Body of pancreas (tissue), 4 donors: ENCODE measurements at regions not wholly inside any gene's neighbourhood (a gene's known extent, or its start where the extent isn't known, plus 50 kb on each side); places are given as distances from the start of the nearest gene placed in this dataset.

Source experiments
- ATAC-seq: fragments of 150-250 bp; one replicate; pipeline ENCODE4 v1.9.1; 2016
- DNase-seq, 4 donors: peaks; one replicate each; pipeline ENCODE4 v3.0.0-alpha.2; 2019
- H3K27ac ChIP-seq, 4 donors: fragments of 200-600 bp; sonication (generic); 1 replicate in 3 of 4; 2 replicates in 1 of 4; pipeline versions ENCODE4 v1.5.1 to v1.6.1; 2016 to 2019; ENCODE audit warnings: mild to moderate bottlenecking in 1 of 4, mixed read lengths in 1 of 4, moderate library complexity in 1 of 4
- H3K27me3 ChIP-seq, 2 donors: fragments of 200-600 bp; sonication (generic); one replicate each; pipeline ENCODE4 v1.6.0; 2016; ENCODE audit warnings: mild to moderate bottlenecking in 1 of 2
- H3K36me3 ChIP-seq, 2 donors: fragments of 200-600 bp; sonication (generic); replicated peaks in 1 of 2; 2 replicates each; pipeline ENCODE4 v1.5.1; 2016; ENCODE audit warnings: low read depth in 2 of 2; ENCODE audit not compliant: insufficient read depth in 1 of 2
- H3K4me1 ChIP-seq: fragments of 200-600 bp; sonication (generic); one replicate; pipeline ENCODE4 v1.6.0; 2016
- H3K4me3 ChIP-seq, 2 donors: fragments of 200-600 bp; sonication (generic); 1 replicate in 1 of 2; 2 replicates in 1 of 2; pipeline ENCODE4 v1.5.1; 2016 to 2019
- H3K9me3 ChIP-seq, 3 donors: fragments of 200-600 bp; sonication (generic); 1 replicate in 2 of 3; 2 replicates in 1 of 3; pipeline ENCODE4 v1.5.1; 2016
- CTCF ChIP-seq, 7 experiments: fragments of 450-650 bp in 4 of 7; fragments of 200-600 bp in 3 of 7; sonication (generic) in 3 of 7; IDR thresholded peaks; one replicate each; pipeline ENCODE4 v1.5.1; 2016 to 2019; ENCODE audit warnings: antibody characterized with exemption in 7 of 7
- POLR2A ChIP-seq, 3 donors: fragments of 450-650 bp; IDR thresholded peaks; one replicate each; pipeline ENCODE4 v1.6.1; 2016; ENCODE audit warnings: antibody characterized with exemption in 3 of 3, mild to moderate bottlenecking in 2 of 3
- WGBS, 2 donors: methylation state at CpG; one replicate each; pipeline ENCODE4 v1.1.5; 2017; 5-methylcytosine and 5-hydroxymethylcytosine counted together
- intact Hi-C: fragments of 100-400 bp; cut with DNase I; formaldehyde crosslinking; loops from one replicate; pipeline ENCODE4 v1.15.1; 2023

GRCh38 chr3:86562090-86562489 lies 428.9 kb downstream of the VGLL3 start:
- intact Hi-C loops: no loop called here
- TF ChIP-seq POLR2A (IDR thresholded peaks at IDR 0.05) (no peak), CTCF (IDR thresholded peaks at IDR 0.05) (no peak)
- Histone ChIP-seq H3K4me3 (no peak overlapping the region), H3K27ac (no peak overlapping the region), H3K36me3 (no peaks in the 10 kb centered on the region), H3K4me1 (no peaks in the 10 kb centered on the region), H3K9me3 (no peaks in the 10 kb centered on the region), H3K27me3 (no peaks in the 10 kb centered on the region)
- DNase-seq: no peak
- no peak for ATAC-seq
- WGBS, 2 donors: 27 to 32% methylated on average over 1 of the region's 1 CpG

DNA sequence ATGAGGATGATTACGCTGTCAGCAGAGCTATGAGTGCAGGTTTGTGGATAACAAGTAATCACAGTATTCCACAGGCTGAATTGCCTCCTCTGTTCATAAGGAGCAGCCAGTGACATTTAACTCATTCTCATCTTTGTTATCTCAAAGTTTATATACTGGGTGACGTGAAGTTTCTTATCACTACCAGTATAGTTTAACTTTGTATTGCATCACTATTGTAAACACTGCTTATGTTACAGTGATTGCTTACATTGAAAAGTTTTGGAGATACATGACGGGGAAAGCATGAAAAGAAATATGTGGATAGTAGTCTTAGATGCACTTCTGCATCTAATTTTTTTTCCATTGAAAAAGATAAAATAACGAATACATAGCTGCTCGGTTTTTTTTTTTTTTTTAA lies 429.7 kb downstream of the VGLL3 start:
- WGBS, 2 donors: 28 to 29% methylated on average over 5 of the region's 5 CpGs
- H3K36me3 ChIP-seq: no peaks in the 10 kb centered on the region
- TF ChIP-seq CTCF (IDR thresholded peaks at IDR 0.05) (no peak), POLR2A (IDR thresholded peaks at IDR 0.05) (no peak)
- intact Hi-C loops: no loop called here
- no peak for DNase-seq
- no peak overlapping the region for H3K4me3 ChIP-seq
- no peaks in the 10 kb centered on the region for H3K27me3 ChIP-seq
- no peaks in the 10 kb centered on the region for H3K9me3 ChIP-seq
- ATAC-seq: no peak
- no peaks in the 10 kb centered on the region for H3K4me1 ChIP-seq
- H3K27ac ChIP-seq: no peak overlapping the region

- 51 to 58% methylated on average over 5 of the region's 5 CpGs for WGBS, 2 donors
- intact Hi-C loops: no loop called here
Observed at GRCh38 chr3:86554383-86554782, 436.6 kb downstream of the VGLL3 start.

GRCh38 chr3:86547692-86548091 lies 443.3 kb downstream of the VGLL3 start:
- H3K27ac ChIP-seq: no peak overlapping the region
- no peak for DNase-seq
- H3K4me1 ChIP-seq: no peaks in the 10 kb centered on the region
- no peak for ATAC-seq
- H3K9me3 ChIP-seq: no peaks in the 10 kb centered on the region
- TF ChIP-seq POLR2A (IDR thresholded peaks at IDR 0.05) (no peak), CTCF (IDR thresholded peaks at IDR 0.05) (no peak)
- no peaks in the 10 kb centered on the region for H3K27me3 ChIP-seq
- H3K36me3 ChIP-seq: no peaks in the 10 kb centered on the region
- intact Hi-C loops: no loop called here
- no peak overlapping the region for H3K4me3 ChIP-seq
- WGBS, 2 donors: 35 to 36% methylated on average over 2 of the region's 2 CpGs

More at GRCh38 chr3:86554383-86554782, 436.6 kb downstream of the VGLL3 start:
- DNase-seq (no peak), ATAC-seq (no peak)
- no peak overlapping the region for H3K27ac ChIP-seq
- TF ChIP-seq CTCF (IDR thresholded peaks at IDR 0.05) (no peak), POLR2A (IDR thresholded peaks at IDR 0.05) (no peak)
- no peaks in the 10 kb centered on the region for H3K27me3 ChIP-seq
- H3K4me1 ChIP-seq: no peaks in the 10 kb centered on the region
- no peaks in the 10 kb centered on the region for H3K9me3 ChIP-seq
- no peaks in the 10 kb centered on the region for H3K36me3 ChIP-seq
- no peak overlapping the region for H3K4me3 ChIP-seq

DNA sequence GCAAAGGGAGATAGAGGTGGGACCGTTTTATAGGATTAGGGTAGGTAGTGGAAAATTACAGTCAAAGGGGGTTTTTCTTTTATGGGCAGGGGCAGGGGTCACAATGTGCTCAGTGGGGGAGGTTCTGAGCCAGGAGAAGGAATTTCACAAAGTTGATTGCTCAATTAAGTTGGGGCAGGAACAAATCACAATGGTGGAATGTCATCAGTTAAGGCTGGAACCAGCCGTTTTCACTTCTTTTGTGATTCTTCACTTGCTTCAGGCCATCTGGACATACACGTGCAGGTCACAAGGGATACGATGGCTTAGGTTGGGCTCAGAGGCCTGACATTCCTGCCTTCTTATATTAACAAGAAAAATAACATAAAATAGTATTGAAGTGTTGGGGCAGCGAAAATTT lies 453.8 kb downstream of the VGLL3 start:
- Histone ChIP-seq H3K27ac (no peak overlapping the region), H3K36me3 (no peaks in the 10 kb centered on the region), H3K27me3 (no peaks in the 10 kb centered on the region), H3K4me3 (no peak overlapping the region), H3K9me3 (peaks cover 0 to 4% (median 0%) of the 10 kb centered on the region in 3 donors), H3K4me1 (no peaks in the 10 kb centered on the region)
- WGBS, 2 donors: 59 to 60% methylated on average over 5 of the region's 5 CpGs
- no peak for ATAC-seq
- intact Hi-C loops: no loop called here
- TF ChIP-seq CTCF (IDR thresholded peaks at IDR 0.05): no peak
- TF ChIP-seq POLR2A (IDR thresholded peaks at IDR 0.05): no peak
- no peak for DNase-seq
